Spinal cord (tissue), 9 donors: ENCODE measurements at regions not wholly inside any gene's neighbourhood (a gene's known extent, or its start where the extent isn't known, plus 50 kb on each side); places are given as distances from the start of the nearest gene placed in this dataset.

Experiments used
- DNase-seq, 6 donors: peaks; one replicate each; pipeline versions ENCODE4 v3.0.0 to v3.0.0-alpha.2; 2013 to 2015; ENCODE audit warnings: low spot score in 6 of 6, low read depth in 4 of 6
- H3K27ac ChIP-seq: one replicate; pipeline ENCODE4 v1.5.1; 2013; ENCODE audit warnings: low read depth, low read length, control low read depth
- H3K27me3 ChIP-seq: one replicate; pipeline ENCODE4 v1.6.1; 2013; ENCODE audit warnings: low read length; ENCODE audit not compliant: control insufficient read depth, insufficient read depth
- H3K36me3 ChIP-seq: one replicate; pipeline ENCODE4 v1.6.1; 2013; ENCODE audit warnings: low read length; ENCODE audit not compliant: control insufficient read depth, insufficient read depth
- H3K4me1 ChIP-seq: one replicate; pipeline ENCODE4 v1.6.1; 2013; ENCODE audit warnings: low read length; ENCODE audit not compliant: control insufficient read depth, insufficient read depth
- H3K4me3 ChIP-seq: one replicate; pipeline ENCODE4 v1.5.1; 2013; ENCODE audit warnings: low read depth, low read length, control low read depth
- H3K9me3 ChIP-seq: one replicate; pipeline ENCODE4 v1.6.1; 2013; ENCODE audit warnings: low read length; ENCODE audit not compliant: control insufficient read depth, insufficient read depth
- WGBS: methylation state at CpG from one replicate; pipeline ENCODE4 v1.1.5; 2013; ENCODE audit warnings: missing lambda C conversion rate; ENCODE audit not compliant: insufficient coverage; 5-methylcytosine and 5-hydroxymethylcytosine counted together
- donor health status: healthy.

DNA sequence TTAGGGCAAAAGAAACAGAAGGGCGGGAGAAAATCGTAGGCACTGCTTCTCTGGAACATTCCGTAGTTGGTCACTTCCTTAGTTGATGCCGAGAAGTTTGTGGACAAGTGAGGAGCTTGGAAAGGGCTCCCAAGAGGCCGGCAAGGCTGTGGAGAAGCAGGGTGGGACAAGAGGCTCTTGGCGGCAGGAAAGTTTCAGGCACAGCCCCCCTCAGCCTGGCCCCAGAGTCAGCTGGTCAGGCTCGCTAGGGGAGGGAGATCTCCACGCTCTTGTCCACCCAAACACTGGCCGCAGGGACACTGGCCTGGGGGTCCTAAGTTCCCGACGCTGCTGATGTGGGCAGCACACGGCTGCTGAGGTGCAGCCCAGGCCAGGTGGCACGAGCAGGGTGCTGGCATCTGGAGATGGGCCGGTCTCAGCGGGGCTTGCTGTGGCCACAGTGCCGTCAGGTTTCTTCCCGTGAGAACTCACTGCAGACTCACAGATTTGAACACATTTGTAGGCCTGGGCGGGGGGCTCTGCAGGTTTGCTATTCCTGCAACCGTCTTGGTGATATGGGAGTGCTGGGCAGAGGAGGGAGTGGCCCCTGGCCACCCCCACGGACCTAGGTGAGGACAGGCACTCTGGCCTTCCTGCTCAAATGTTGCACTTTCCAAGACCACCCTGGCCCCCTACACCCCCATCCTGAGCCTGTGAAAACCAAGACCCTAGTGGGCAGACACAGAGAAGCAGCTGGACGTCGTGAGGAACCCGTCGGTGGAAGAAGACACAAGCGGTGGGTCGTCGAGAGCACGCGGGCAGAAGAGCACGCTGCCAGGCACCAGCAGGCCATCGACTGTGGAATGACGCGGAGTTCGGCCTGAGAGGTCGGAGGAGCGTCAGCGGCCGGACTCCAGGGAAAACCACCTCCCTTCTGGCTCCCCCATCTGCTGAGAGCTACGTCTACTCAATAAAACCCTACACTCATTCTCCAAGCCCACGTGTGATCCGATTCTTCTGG is 160.1 kb downstream of the ERMARD start:
- Histone ChIP-seq H3K9me3 (no peaks in the 10 kb centered on the region), H3K27ac (no peak overlapping the region), H3K27me3 (no peaks in the 10 kb centered on the region), H3K4me3 (no peak overlapping the region), H3K4me1 (peaks cover 15% of the 10 kb centered on the region), H3K36me3 (no peaks in the 10 kb centered on the region)
- DNase-seq: no peak
- 93% methylated on average over 38 of the region's 41 CpGs for WGBS

DNA sequence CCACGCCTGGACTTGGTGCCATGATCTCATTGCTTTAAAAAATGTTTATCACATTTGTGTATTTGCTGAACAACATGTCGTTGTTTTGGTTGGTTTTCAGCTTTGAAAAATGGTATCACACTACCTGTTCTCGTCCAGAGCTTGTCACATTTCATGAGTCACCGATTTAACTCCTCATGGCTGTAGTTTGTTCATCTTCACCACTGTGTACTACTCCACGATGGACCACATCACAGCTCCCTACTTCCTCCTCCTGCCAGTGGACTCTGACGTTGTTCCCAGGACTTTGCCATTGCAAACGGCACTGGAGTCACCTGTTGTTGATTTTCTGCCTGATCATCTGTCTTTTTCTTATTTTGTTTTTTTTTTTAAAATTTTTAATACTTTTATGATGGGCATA is 157.7 kb downstream of the ERMARD start:
- 96% methylated on average over 5 of the region's 7 CpGs for WGBS

DNA sequence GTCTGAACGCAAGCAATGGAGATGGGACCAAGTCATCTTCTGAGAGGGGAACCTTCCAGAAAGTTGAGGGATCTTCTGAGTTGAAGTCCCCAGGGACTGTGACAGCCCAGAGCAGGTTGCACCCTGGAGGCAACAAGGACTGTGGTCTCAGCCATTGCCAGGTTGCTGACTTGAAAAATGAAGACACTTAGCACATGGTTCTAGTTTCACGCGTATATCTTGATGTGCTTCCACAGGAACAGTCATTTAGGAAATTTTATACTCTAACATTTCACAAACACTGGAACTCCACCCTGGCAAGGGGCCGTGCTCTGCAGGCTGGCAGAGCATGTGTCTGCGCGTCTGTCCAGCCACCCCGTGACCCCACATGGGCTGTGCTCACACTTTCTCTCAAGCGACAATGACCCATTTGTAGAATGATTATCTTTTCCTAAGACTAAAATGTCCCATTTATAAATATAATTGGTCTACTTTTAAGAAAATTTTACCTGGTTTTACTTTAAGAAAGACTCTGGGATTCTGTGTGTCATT is 157.0 kb downstream of the ERMARD start:
- Histone ChIP-seq H3K9me3 (no peaks in the 10 kb centered on the region), H3K36me3 (no peaks in the 10 kb centered on the region), H3K27ac (no peak overlapping the region), H3K27me3 (no peaks in the 10 kb centered on the region), H3K4me1 (peaks cover 28% of the 10 kb centered on the region), H3K4me3 (no peak overlapping the region)
- no peak for DNase-seq
- 98% methylated on average over 3 of the region's 8 CpGs for WGBS

More for the DNA sequence above, 157.7 kb downstream of the ERMARD start:
- no peaks in the 10 kb centered on the region for H3K36me3 ChIP-seq
- no peak overlapping the region for H3K27ac ChIP-seq
- peaks cover 28% of the 10 kb centered on the region for H3K4me1 ChIP-seq
- no peaks in the 10 kb centered on the region for H3K27me3 ChIP-seq
- H3K9me3 ChIP-seq: no peaks in the 10 kb centered on the region
- DNase-seq: no peak
- no peak overlapping the region for H3K4me3 ChIP-seq

GRCh38 chr6:169907419-169908115 is 156.1 kb downstream of the ERMARD start:
- Histone ChIP-seq H3K27ac (no peak overlapping the region), H3K9me3 (no peaks in the 10 kb centered on the region), H3K4me3 (no peak overlapping the region), H3K4me1 (peaks cover 28% of the 10 kb centered on the region), H3K27me3 (no peaks in the 10 kb centered on the region), H3K36me3 (no peaks in the 10 kb centered on the region)
- no peak for DNase-seq
- WGBS: 88% methylated on average over 9 of the region's 9 CpGs

GRCh38 chr6:169906688-169907418 is 155.4 kb downstream of the ERMARD start:
- Histone ChIP-seq H3K4me3 (no peak overlapping the region), H3K27ac (no peak overlapping the region), H3K4me1 (peaks cover 28% of the 10 kb centered on the region), H3K9me3 (no peaks in the 10 kb centered on the region), H3K27me3 (no peaks in the 10 kb centered on the region), H3K36me3 (no peaks in the 10 kb centered on the region)
- DNase-seq: no peak
- WGBS: 92% methylated on average over 12 of the region's 13 CpGs

DNA sequence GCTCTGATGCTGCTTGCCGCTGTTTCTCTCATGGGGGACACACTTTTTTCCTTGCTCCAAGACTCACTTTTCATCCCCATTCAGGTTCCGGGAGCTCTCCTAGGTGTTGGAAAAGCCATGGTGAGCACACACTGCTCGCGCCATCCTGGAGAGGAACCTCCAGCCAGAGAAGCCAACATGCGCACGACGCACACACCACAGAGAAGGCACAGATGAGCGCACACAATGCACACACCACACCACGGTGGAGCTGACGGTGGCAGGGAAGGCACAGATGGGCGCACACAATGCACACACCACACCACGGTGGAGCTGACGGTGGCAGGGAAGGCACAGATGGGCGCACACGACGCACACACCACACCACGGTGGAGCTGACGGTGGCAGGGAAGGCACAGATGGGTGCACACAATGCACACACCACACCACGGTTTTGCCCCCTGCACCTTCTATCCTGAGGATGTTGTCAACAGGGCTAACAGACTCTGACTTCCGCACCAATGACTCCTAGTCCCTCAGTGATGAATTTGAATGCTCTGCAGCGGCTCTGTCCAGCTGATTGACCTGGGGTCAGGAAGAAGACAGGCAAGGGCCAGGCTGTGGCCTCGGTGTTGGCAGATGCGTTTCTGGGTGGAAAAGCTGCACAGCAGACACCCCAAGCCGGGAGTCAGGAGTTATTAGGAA is 154.7 kb downstream of the ERMARD start:
- Histone ChIP-seq H3K36me3 (no peaks in the 10 kb centered on the region), H3K4me1 (peaks cover 28% of the 10 kb centered on the region), H3K27ac (no peak overlapping the region), H3K27me3 (no peaks in the 10 kb centered on the region), H3K9me3 (no peaks in the 10 kb centered on the region), H3K4me3 (no peak overlapping the region)
- 75% methylated on average over 22 of the region's 24 CpGs for WGBS
- DNase-seq: no peak

GRCh38 chr6:169905041-169905807 is 153.8 kb downstream of the ERMARD start:
- DNase-seq: peak in 3 of 6 donors; percentile 15 to 72 (median 31)
- H3K27me3 ChIP-seq: no peaks in the 10 kb centered on the region
- peaks cover 28% of the 10 kb centered on the region for H3K4me1 ChIP-seq
- H3K27ac ChIP-seq: no peak overlapping the region
- H3K9me3 ChIP-seq: no peaks in the 10 kb centered on the region
- no peaks in the 10 kb centered on the region for H3K36me3 ChIP-seq
- WGBS: 77% methylated on average over 17 of the region's 20 CpGs
- no peak overlapping the region for H3K4me3 ChIP-seq

- WGBS: 82% methylated on average over 5 of the region's 18 CpGs
- Histone ChIP-seq H3K27ac (no peak overlapping the region), H3K4me3 (no peak overlapping the region)
These were observed 152.9 kb downstream of the ERMARD start for GRCh38 chr6:169904051-169904922.

More at GRCh38 chr6:169904051-169904922, 152.9 kb downstream of the ERMARD start:
- Histone ChIP-seq H3K9me3 (no peaks in the 10 kb centered on the region), H3K36me3 (no peaks in the 10 kb centered on the region), H3K4me1 (peaks cover 28% of the 10 kb centered on the region), H3K27me3 (no peaks in the 10 kb centered on the region)
- DNase-seq: no peak
